H1 (cell line): ENCODE measurements at regions not wholly inside any gene's neighbourhood (a gene's known extent, or its start where the extent isn't known, plus 50 kb on each side); places are given as distances from the start of the nearest gene placed in this dataset.

Experiments
- BRCA1 ChIP-seq: IDR thresholded peaks from 2 replicates; pipeline ENCODE4 v1.6.1; 2012; ENCODE audit warnings: low read depth, low read length, improper control_type of control experiment
- CHD2 ChIP-seq: IDR thresholded peaks from 2 replicates; pipeline ENCODE4 v1.6.1; 2012; ENCODE audit warnings: low read length, improper control_type of control experiment
- CTCF ChIP-seq, 3 experiments: IDR thresholded peaks; 1 replicate in 2 of 3; 2 replicates in 1 of 3; pipeline versions ENCODE4 v1.5.1 to v1.6.1; 2011; ENCODE audit warnings: low read length in 3 of 3, mild to moderate bottlenecking in 3 of 3, inconsistent platforms in 2 of 3, low read depth in 1 of 3, moderate library complexity in 1 of 3; ENCODE audit not compliant: insufficient read depth in 1 of 3; ENCODE audit errors: control extremely low read depth in 1 of 3
- GTF2F1 ChIP-seq: IDR thresholded peaks from 2 replicates; pipeline ENCODE4 v1.6.1; 2012; ENCODE audit warnings: low read depth, low read length, improper control_type of control experiment, borderline replicate concordance
- MAX ChIP-seq: IDR thresholded peaks from 2 replicates; pipeline ENCODE4 v1.6.1; 2012; ENCODE audit warnings: inconsistent platforms
- POLR2AphosphoS5 ChIP-seq: IDR thresholded peaks from 2 replicates; pipeline ENCODE4 v1.6.1; 2011; ENCODE audit warnings: low read depth, low read length
- RBBP5 ChIP-seq: IDR thresholded peaks from 2 replicates; pipeline ENCODE4 v1.7.1; 2012; ENCODE audit warnings: low read depth, mild to moderate bottlenecking, inconsistent platforms, low read length, moderate library complexity, borderline replicate concordance
- TAF1 ChIP-seq: IDR thresholded peaks from 2 replicates; pipeline ENCODE4 v1.6.1; 2011; ENCODE audit warnings: mild to moderate bottlenecking, low read depth, low read length
- TBP ChIP-seq: IDR thresholded peaks from 2 replicates; pipeline ENCODE4 v1.6.1; 2011; ENCODE audit warnings: low read depth, low read length, improper control_type of control experiment

GRCh38 chr17:72393553-72393952 is 272.7 kb downstream of the SOX9 start:
- TF ChIP-seq BRCA1 (no peak), CTCF (IDR thresholded peaks at IDR 0.05; ENCODE audit: control extremely low read depth in 1 of 3, insufficient read depth in 1 of 3, low read depth in 1 of 3, low read length in 3 of 3) (no peak), RBBP5 (no peak), CHD2 (no peak), MAX (no peak), TAF1 (no peak), GTF2F1 (no peak), TBP (no peak), POLR2AphosphoS5 (no peak)
